OCI-LY1 (cell line): ENCODE measurements at regions not wholly inside any gene's neighbourhood (a gene's known extent, or its start where the extent isn't known, plus 50 kb on each side); places are given as distances from the start of the nearest gene placed in this dataset.

Source experiments
- EZH2 ChIP-seq: fragments of 200-600 bp; sonication (generic), shearing (Covaris generic); IDR thresholded peaks from 2 replicates; pipeline ENCODE4 v1.8.0; 2017; ENCODE audit warnings: borderline replicate concordance, mixed run types, mild to moderate bottlenecking, antibody characterized with exemption, low read length, moderate library complexity, mixed read lengths
- TF ChIP-seq, protein P1 (sequence below): fragments of 200-600 bp; sonication (generic), shearing (Covaris generic); IDR thresholded peaks from 2 replicates; pipeline ENCODE4 v1.5.1; 2017; ENCODE audit warnings: mild to moderate bottlenecking, antibody characterized with exemption, low read length, moderate library complexity, mixed read lengths

DNA sequence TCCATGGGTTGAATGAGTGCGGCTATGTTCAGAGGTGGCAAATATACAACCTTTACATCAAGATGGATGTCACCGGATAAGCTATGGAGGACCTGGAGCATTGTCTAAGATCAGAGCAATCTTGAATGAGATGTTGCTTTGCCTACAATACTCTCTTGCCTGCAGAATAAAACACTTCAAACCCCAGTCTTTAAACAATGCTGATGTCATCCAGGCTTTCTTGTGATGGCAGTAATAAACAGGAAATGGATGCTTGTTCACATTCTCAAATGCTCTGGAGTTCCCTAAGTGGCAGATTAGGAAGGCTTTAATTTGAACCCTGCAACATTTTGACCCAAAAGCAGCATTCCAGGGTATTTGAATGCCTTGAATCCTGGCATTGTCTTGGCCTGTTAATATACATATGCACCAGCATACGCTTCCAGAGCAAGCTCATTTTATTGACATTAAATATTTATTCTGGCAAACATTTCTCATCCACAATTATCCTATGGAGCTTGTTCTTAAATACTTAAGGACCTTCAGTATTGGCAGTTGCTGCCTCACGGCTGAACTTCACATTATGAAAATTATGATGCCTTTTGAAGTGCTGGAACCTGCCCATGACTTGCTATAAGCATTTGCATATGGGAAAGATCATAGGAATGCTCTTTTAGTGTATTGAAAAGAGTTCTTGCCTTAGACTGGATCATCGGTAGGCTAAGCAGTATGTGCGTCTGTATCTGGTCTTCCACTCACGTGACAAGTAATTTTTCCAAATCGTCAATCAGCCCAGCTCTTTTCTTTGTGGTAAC, 422.7 kb downstream of the SIPA1L2 start:
- TF ChIP-seq, protein P1, sequence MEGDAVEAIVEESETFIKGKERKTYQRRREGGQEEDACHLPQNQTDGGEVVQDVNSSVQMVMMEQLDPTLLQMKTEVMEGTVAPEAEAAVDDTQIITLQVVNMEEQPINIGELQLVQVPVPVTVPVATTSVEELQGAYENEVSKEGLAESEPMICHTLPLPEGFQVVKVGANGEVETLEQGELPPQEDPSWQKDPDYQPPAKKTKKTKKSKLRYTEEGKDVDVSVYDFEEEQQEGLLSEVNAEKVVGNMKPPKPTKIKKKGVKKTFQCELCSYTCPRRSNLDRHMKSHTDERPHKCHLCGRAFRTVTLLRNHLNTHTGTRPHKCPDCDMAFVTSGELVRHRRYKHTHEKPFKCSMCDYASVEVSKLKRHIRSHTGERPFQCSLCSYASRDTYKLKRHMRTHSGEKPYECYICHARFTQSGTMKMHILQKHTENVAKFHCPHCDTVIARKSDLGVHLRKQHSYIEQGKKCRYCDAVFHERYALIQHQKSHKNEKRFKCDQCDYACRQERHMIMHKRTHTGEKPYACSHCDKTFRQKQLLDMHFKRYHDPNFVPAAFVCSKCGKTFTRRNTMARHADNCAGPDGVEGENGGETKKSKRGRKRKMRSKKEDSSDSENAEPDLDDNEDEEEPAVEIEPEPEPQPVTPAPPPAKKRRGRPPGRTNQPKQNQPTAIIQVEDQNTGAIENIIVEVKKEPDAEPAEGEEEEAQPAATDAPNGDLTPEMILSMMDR = no peak
- TF ChIP-seq EZH2 = no peak
